GM19035 (cell line): ENCODE measurements at regions not wholly inside any gene's neighbourhood (a gene's known extent, or its start where the extent isn't known, plus 50 kb on each side); places are given as distances from the start of the nearest gene placed in this dataset.

ENCODE experiments used
- ATAC-seq: cut with Tn5 transposase; IDR thresholded peaks from one replicate; pipeline ENCODE4 v1.9.1; 2021; ENCODE audit not compliant: unreplicated experiment

GRCh38 chr20:6576726-6577125 is 190.8 kb upstream of the BMP2 start:
- no peak for ATAC-seq

- no peak for ATAC-seq
These were observed 191.5 kb upstream of the BMP2 start for GRCh38 chr20:6575912-6576401.

DNA sequence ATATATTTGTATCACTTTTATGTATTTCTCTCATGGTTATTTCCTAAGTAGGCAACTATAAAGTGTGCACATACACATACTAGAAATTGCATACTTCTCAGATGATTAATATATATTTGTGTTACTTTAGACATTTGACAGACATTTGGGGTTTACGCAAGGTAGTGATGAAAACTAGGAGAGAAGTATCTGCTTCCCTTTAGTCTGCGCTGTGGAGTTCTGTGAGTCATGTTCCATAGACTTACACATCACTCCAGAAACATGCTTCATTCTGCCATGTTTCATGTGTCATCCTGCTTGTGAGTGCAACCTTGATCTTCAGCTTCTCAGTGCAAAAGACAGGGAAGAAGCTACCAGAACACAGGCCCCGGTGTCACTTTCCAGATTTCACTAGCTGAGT is 200.7 kb upstream of the BMP2 start:
- ATAC-seq = no peak

- no peak for ATAC-seq
These were observed 205.4 kb upstream of the BMP2 start for GRCh38 chr20:6562111-6562510.

DNA sequence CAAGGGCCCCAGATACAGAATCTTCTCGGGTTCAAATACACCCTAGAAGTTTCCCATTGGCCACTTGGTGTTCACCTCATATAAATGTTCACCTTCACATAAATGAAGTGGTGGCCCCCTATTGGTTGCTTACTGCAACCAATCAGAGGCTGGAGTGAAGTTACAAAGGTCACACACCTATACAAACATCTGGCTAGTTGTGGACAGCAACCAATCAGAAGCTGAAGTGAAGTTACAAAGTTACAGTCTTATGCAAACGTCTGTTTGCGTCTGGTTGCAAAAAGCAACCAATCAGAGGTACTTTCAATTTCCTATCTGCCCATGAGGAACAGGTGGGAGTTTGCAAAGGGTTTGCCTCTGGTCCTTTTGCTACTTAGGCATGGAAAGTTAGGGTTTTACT is 206.5 kb upstream of the BMP2 start:
- ATAC-seq = no peak

- no peak for ATAC-seq
These were observed 207.7 kb upstream of the BMP2 start for GRCh38 chr20:6559791-6560190.

DNA sequence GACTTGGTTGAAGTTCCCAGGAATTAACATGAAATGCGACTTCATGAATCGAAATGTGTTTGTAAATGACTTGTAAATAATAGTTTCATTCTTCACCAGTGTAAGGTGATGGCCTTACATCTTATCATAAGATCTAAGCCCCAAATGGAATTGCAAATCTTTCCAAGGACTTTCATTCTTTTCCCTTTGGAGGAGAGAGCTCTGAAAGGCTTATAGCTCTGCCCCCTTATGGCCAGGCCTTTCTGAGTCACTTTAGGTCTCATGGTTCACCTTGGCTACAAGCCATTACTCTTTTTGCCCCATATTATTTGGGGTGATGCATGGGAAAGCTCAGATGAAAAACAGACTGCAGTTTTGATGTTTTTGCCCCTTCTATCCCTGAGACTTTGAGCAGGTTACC is 209.1 kb upstream of the BMP2 start:
- no peak for ATAC-seq

DNA sequence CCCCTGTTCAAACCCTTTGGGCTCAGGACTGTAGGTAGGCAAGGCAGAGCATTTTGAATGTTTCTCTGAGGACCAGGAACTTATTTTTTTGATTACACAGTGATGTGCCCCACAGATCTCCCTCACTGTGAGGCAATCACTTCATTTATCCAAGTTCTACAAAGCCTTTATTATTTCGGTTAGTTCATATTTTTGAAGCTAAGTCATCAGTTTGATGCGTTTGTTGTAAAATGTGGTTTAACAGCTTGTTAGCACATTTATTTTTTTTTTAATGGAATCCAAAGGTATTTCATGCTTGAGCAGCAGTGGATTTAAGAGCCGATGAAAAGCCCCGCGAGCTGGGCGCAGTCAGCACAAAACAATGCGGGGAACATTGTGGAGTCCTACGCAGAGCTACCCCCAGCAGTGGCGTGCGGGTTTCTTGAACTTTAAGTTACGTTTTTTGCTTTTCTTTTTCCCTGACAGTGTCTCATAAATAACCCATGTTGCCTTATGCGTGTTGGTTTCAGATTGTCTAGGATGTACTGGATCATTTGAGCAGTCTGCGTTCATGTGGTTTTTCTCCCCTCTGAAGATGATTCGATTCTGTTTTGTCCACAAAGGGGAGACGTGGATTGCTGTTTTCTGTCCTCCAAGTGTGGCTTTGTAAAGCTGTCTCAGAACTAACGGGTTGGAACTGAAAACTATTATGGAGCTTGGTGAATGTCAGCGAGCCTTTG is 233.6 kb upstream of the BMP2 start:
- no peak for ATAC-seq

DNA sequence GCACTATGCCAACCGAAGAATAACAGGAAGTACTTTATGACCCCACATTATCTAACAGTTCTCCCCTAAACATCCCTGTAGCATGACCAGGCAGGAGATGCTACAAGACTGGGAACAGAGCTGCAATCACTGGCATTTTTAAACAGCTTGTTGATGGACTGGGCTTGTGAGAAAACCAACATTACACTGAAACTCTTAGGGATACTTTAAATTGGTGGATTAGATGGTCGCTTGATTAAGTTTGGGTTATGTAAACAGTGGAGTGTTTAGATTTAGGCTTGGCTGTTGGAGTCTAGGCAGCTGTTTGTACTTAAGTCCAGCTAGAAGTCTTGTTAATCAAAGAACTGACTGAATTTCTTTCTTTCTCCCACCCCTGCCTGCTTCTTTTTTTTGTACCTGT is 234.1 kb upstream of the BMP2 start:
- ATAC-seq = no peak

DNA sequence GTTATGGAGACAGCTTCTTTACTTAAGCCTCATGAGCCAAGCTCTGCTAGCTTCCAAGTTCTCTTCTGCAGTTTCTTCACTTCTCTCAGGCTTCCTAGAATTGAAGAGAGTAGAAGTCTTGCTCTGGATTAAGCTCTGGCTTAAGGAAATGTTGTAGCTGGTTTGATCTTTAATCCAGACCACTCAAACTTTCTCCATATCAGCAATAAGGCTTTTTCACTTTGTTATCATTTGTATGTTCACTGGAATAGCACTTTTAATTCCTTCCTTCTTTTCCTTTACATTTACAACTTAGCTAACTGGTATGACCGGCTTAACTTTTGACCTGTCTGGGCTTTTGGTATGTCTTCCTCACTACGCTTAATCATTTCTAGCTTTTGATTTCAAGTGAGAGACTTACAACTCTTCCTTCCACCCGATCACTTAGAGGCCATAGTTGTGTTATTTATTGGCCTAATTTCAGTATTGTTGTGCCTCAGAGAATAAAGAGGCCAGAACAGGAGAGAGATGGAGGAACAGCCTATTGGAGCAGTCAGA is 236.6 kb upstream of the BMP2 start:
- no peak for ATAC-seq

- ATAC-seq = no peak
These were observed 237.2 kb upstream of the BMP2 start for GRCh38 chr20:6530254-6530653.

DNA sequence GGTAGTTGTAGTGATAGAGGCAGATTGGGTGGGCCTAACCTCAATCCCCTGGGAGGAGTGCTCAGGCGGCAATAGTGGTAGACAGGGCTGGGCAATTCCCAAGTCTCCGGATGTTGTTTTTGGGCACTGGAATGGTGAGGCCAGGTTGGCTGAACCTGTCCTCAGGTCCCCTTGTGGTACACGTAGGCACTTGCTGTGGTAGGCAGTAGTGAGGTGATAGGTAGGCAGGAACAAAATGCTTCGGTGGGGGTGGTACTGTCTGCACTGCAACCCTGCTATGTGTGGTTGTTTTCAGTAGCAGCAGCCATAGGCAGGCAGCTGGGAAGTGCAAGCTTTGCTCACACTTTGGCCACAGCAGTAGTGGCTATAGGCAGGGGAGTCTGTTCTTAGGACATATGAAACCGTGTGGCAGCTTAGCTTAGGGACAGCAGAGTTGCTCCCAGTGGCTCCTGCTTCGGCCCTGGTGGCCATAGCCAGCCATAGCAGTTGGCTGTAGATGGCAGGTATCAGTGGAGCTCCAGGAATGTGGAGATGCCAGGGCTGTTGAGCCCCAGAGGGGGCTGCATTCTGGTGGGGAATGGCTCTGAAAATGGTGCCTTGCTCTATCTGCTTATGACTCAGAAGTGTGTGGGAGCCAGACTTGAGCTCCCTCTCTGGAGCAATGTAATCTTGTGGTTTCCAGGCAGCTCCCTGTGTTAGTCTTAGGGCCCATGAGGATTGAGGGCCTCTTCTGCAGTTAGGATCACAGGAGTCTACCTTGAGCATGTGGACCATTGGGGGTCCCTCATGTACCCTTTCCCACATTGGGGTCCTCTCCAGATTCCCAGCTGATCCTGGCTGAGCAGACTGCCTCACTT is 241.8 kb upstream of the BMP2 start:
- ATAC-seq = no peak

DNA sequence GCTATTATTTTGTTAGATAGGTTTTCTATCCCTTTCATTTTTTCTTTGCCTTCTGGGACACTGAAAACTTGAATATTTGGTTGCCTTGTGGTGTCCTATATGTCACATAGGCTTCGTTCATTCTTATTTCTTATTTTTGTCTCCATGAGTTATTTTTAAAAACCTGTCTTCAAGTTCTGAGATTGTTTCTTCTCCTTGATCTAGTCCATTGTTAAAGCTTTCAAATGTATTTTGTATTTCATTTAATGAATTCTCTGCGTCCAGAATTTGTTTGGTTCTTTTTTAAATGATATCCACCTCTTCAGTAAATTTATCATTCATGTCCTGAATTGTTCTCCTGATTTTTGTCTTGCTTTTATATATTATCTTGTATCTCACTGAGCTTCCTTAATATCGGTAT is 243.2 kb upstream of the BMP2 start:
- ATAC-seq = no peak

- no peak for ATAC-seq
These were observed 247.9 kb upstream of the BMP2 start for GRCh38 chr20:6519556-6519955.

DNA sequence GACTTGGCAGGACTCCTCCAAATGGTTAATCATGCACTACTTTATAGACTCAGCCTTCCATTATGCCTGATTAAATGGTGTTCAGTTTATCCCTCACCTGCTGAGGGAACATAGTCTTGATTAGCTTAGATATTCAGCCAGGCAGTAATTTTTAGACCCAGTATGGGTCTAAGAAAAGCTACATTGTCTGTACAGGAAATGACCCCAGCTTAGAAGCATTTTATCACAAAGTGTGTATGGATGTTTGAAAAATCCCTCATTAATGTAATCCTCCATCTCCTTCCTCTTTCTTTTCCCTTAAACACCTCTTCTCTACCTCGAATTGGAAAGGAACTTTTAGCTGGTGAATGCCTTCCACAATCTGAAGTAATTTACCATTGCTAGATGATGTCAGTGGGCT is 252.2 kb upstream of the BMP2 start:
- ATAC-seq = no peak

DNA sequence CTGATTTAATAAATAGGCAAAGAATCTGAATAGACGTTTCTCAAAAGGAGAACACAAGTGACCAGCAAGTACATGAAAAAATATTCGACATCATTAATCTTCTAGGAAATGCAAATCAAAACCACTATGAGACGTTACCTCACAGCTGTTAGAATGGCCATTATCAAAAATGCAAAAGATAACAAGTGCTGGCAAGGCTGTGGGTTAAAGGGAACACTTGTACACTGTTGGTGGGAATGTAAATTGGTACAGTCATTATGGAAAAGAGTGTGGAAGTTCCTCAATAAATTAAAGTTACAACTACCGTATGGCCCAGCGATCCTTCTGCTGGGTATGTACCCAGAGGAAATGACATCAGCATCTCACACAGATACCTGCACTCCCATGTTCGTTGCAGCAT is 253.9 kb upstream of the BMP2 start:
- ATAC-seq = no peak

GRCh38 chr20:6509374-6509773 is 258.1 kb upstream of the BMP2 start:
- ATAC-seq = no peak

DNA sequence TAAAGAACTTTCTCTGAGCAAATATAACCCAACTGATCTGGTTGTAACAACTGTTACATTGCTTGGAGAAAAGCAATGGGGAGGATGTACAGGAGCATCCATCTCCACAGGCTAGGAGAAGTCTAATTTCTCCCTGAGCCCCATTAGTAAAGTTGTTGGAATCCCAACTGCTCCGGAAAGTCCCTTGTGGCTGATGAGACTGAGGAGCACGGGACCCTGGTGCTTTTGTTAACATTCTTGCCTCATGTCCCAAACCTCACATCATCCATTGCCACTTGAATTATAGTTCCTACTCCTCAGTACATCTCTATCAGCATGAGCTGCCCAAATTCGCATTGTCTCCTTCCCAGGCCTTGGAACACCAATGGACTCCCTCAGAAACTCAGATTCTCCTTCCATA is 260.6 kb upstream of the BMP2 start:
- ATAC-seq = no peak

DNA sequence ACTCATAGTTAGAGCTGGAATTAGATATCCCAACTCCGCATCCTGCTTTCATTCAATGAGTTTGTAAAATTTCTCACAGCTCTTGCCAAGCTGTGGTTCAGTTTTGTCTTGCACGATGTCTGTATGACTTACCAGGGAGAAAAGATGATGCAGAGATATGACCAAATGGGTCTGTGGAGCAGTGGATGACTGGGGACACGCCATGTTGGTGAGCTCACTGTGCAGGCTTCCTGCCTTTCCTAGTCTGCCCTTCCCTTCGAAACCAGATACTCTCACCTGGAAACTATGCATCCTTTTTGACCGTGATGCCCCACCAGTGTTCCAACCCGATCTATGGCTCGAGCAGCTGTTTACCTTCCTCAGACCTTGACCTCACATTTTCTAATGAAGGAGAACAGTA is 262.7 kb upstream of the BMP2 start:
- no peak for ATAC-seq

DNA sequence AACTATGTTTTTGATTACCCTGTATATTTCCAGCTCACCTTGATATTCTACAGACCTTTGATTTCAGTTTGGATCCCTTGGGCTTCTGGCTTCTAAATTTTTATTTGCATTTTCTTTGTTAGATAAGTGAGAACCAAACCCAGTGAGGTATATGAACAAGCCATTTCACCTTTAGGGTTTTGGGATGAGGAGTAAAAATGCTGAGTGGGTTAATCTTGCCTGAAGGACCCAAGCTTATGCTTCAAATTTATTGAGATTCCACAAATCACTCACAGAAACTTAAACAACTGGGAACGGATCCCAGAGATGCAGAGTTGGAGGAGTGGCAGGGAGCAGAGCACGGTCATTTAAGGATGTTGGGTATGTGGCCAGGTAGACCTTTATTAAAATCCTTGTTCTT is 263.3 kb upstream of the BMP2 start:
- ATAC-seq = no peak

GRCh38 chr20:6502999-6503398 is 264.5 kb upstream of the BMP2 start:
- ATAC-seq = no peak

DNA sequence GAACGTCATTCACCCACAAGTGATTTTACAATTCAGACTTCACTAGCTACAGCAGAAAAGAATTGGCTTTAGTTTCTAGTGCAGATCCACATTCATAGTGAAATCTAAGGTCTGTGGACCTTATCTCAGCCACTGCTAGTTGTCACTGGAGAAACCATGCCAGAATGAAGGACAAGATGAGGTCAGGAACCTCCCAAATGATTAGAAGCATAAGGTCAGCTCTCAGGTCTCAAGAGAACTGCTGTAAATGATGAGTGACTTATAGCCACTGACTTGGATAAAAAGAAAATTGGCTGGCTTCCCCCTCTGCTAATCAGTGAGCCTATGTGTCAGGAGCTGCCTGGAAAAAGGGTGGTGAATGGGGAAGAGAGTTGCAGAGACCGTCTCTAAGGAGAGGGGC is 265.3 kb upstream of the BMP2 start:
- ATAC-seq = no peak
